NB4 (cell line): ENCODE measurements at regions not wholly inside any gene's neighbourhood (a gene's known extent, or its start where the extent isn't known, plus 50 kb on each side); places are given as distances from the start of the nearest gene placed in this dataset.

Source experiments
- MYC ChIP-seq: IDR thresholded peaks from 2 replicates; pipeline ENCODE4 v1.6.1; 2011; ENCODE audit warnings: low read depth, low read length
- POLR2A ChIP-seq: IDR thresholded peaks from 2 replicates; pipeline ENCODE4 v1.6.1; 2011; ENCODE audit warnings: mild to moderate bottlenecking; ENCODE audit not compliant: insufficient read length; ENCODE audit errors: extremely low read depth
- TF ChIP-seq, protein P1 (sequence below): IDR thresholded peaks from one replicate; pipeline ENCODE4 v1.5.1; 2012; ENCODE audit warnings: low read depth, low read length

DNA sequence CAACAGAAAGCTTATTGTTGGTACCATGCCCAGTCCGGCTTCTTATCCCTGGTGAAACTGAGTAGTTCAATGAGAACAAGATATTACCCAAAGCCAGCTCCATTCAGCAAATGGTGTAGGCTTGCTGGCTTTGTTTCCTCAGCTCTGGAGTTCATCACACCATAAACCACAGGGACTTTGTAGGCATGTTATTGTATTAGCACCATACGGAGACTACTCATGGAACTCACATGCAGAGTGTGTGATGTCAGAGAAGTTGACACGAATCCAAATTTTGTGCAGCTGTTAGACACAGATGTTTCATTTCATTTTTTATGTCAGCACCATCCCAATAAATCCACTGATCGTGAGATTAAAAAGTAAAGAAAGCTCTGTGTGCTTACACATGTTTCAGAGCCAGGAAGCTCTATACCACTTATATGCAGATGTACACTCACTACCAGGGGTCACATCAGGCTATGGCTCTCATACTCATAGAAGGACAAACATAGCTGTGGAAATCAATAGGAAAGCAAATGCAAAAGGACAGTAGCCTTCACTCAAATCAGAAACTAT, 63.4 kb upstream of the LEKR1 start:
- TF ChIP-seq, protein P1, sequence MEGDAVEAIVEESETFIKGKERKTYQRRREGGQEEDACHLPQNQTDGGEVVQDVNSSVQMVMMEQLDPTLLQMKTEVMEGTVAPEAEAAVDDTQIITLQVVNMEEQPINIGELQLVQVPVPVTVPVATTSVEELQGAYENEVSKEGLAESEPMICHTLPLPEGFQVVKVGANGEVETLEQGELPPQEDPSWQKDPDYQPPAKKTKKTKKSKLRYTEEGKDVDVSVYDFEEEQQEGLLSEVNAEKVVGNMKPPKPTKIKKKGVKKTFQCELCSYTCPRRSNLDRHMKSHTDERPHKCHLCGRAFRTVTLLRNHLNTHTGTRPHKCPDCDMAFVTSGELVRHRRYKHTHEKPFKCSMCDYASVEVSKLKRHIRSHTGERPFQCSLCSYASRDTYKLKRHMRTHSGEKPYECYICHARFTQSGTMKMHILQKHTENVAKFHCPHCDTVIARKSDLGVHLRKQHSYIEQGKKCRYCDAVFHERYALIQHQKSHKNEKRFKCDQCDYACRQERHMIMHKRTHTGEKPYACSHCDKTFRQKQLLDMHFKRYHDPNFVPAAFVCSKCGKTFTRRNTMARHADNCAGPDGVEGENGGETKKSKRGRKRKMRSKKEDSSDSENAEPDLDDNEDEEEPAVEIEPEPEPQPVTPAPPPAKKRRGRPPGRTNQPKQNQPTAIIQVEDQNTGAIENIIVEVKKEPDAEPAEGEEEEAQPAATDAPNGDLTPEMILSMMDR, result no peak
- TF ChIP-seq POLR2A (no peak), MYC (no peak)
